ENCODE measurements at regions not wholly inside any gene's neighbourhood (a gene's known extent, or its start where the extent isn't known, plus 50 kb on each side); places are given as distances from the start of the nearest gene placed in this dataset.

DNA sequence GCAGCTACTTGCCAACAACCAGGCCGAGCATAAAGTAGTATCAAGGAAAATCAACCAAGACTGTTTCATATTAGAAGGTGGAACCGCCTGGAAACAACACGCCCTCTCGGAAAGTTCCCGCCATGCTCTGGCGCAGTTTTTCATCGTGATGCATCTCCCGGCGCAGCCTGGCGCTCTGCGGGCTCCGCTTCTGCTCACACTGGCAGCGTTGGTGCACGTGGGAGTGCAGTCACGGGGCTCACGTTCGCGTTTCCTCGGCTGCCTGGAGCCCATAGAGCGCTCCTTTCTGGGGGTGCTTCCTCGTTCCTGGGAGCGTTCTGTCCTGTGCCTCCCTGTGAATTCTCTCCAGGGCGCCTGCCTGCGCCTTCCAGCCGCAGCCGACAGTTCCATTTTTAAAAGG is 227.3 kb downstream of the TBXT start:
- H3K4me3 ChIP-seq (ENCODE audit: low read depth, low read length): no peak overlapping the region
- CTCF ChIA-PET: no interaction called here

DNA sequence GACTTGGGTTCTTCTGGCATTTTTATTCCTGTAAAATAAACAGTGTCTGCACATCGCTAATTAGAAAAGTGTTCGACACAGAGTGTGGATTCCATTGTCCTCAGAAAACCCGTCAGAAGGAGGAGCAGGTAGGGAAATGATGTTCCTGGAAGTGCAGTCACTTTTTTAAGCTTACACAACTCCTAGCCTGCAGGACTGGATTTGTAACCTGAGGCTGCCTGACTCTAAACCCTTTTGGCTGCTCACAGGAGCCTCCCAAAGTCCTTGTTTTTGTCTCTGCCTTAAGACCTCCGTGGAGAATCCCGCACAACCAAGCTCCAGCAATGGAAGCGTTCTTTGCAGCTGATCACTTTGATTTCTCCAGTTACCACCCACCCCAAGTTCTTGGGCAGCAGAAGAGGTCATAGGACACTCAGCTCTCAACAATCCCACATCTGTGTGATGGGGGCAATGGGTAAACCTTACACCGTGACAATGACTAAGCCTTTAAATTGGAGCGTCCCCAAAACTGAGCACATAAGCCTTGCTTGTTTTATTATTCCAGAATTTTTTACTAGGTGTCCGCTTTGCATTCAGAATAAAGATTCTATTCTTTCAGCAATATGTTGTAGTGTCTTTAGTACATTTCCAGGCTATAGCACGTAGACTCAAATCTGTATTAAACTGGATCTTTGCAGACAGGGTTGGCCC is 227.9 kb downstream of the TBXT start:
- Histone ChIP-seq H3K27me3 (ENCODE audit: control insufficient read depth, insufficient read depth, low read length) (no peaks in the 10 kb centered on the region), H3K36me3 (ENCODE audit: control insufficient read depth, insufficient read depth, low read length) (no peaks in the 10 kb centered on the region), H3K4me3 (ENCODE audit: low read depth, low read length) (no peak overlapping the region)
- ChIA-PET CTCF (no interaction called here), POLR2A (no interaction called here)
- TF ChIP-seq CTCF (IDR thresholded peaks at IDR 0.05; ENCODE audit: insufficient read depth, low read depth, low read length): no peak
- DNase-seq (ENCODE audit: low read depth): no peak

More for the DNA sequence above, 227.3 kb downstream of the TBXT start:
- no peak for DNase-seq (ENCODE audit: low read depth)
- Histone ChIP-seq H3K36me3 (ENCODE audit: control insufficient read depth, insufficient read depth, low read length) (no peaks in the 10 kb centered on the region), H3K27me3 (ENCODE audit: control insufficient read depth, insufficient read depth, low read length) (no peaks in the 10 kb centered on the region)
- no peak for TF ChIP-seq CTCF (IDR thresholded peaks at IDR 0.05; ENCODE audit: insufficient read depth, low read depth, low read length)
- POLR2A ChIA-PET: no interaction called here

DNA sequence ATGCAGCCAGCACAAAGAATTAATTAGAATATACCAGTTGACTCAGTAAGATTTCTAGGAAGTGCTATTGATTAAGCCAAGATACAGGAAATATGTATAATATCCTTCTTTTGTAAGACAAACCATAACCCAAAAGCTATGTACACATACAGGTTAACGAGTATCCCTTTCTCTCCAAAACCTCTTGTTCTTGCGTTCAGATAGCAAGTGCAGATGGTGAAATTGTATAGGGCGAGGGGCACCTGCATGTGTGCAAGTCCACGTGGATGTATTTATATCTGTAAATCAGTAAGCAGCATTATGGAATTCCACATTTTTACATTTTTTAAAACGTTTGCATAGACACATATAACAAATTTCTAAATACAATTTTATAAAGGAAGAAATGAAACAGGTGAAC is 228.6 kb downstream of the TBXT start:
- no peak for TF ChIP-seq CTCF (IDR thresholded peaks at IDR 0.05; ENCODE audit: insufficient read depth, low read depth, low read length)
- CTCF ChIA-PET: no interaction called here
- no peaks in the 10 kb centered on the region for H3K36me3 ChIP-seq (ENCODE audit: control insufficient read depth, insufficient read depth, low read length)
- POLR2A ChIA-PET: no interaction called here
- DNase-seq (ENCODE audit: low read depth): no peak
- H3K4me3 ChIP-seq (ENCODE audit: low read depth, low read length): no peak overlapping the region
- no peaks in the 10 kb centered on the region for H3K27me3 ChIP-seq (ENCODE audit: control insufficient read depth, insufficient read depth, low read length)

GRCh38 chr6:165937564-165938358 is 229.9 kb downstream of the TBXT start:
- CTCF ChIA-PET: no interaction called here
- DNase-seq (ENCODE audit: low read depth): no peak
- no peak for TF ChIP-seq CTCF (IDR thresholded peaks at IDR 0.05; ENCODE audit: insufficient read depth, low read depth, low read length)
- H3K36me3 ChIP-seq (ENCODE audit: control insufficient read depth, insufficient read depth, low read length): no peaks in the 10 kb centered on the region
- no peaks in the 10 kb centered on the region for H3K27me3 ChIP-seq (ENCODE audit: control insufficient read depth, insufficient read depth, low read length)
- POLR2A ChIA-PET: no interaction called here
- no peak overlapping the region for H3K4me3 ChIP-seq (ENCODE audit: low read depth, low read length)

DNA sequence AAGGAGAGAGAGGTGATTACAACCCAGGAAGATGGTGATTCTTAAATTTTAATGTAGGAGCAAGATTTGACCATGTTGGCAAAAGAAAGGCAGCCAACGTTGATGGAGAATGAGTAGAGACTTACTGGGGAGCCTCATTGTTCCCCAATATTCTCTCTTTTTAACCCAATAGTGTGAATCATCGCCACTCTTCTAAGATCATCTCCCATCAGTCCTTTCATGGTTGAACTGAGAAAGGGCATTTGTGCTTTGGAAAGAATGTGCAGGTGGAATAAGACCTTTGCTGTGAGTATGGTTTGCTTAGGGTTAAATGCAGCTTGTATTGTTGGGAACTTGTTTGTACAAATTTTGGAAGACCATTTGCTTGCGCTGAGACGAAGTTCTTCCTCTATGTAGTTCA is 231.0 kb downstream of the TBXT start:
- CTCF ChIA-PET: no interaction called here
- H3K36me3 ChIP-seq (ENCODE audit: control insufficient read depth, insufficient read depth, low read length): no peaks in the 10 kb centered on the region

More for the DNA sequence above, 231.0 kb downstream of the TBXT start:
- DNase-seq (ENCODE audit: low read depth): no peak
- Histone ChIP-seq H3K27me3 (ENCODE audit: control insufficient read depth, insufficient read depth, low read length) (no peaks in the 10 kb centered on the region), H3K4me3 (ENCODE audit: low read depth, low read length) (no peak overlapping the region)
- POLR2A ChIA-PET: no interaction called here
- no peak for TF ChIP-seq CTCF (IDR thresholded peaks at IDR 0.05; ENCODE audit: insufficient read depth, low read depth, low read length)
